ENCODE measurements at regions not wholly inside any gene's neighbourhood (a gene's known extent, or its start where the extent isn't known, plus 50 kb on each side); places are given as distances from the start of the nearest gene placed in this dataset.
"Not testable (repeated sequence)": the region's sequence is repeated elsewhere in the genome, so short reads cannot be mapped to it uniquely, and the experiment has no call there.

GRCh38 chr9:72471096-72471495 is 50.3 kb upstream of the TMC1 start:
- Histone ChIP-seq H3K27ac (no peak overlapping the region), H3K4me3 (no peak overlapping the region)

- no peak overlapping the region for H3K4me3 ChIP-seq
- no peak overlapping the region for H3K27ac ChIP-seq
Observed at GRCh38 chr9:72467766-72468738, 53.4 kb upstream of the TMC1 start.

DNA sequence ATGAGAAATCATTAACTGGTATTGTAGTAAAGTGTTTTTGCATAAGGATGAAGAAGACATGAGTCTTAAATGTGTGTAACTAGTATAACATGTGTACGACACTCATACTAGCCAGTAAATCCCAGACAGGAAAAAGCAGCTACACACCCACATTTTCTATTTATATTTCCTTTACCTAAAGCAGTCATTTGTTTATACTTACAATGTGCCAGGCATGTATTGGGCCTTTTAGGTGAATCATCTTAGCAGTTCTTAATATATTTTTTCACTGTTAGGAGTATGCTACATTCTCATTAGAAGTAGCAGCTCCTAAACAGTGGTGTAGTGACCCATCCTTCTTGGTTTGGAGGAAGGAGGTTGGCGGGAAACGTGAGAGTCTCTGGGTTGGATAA is 55.8 kb upstream of the TMC1 start:
- Histone ChIP-seq H3K4me3 (no peak overlapping the region), H3K27ac (peak overlapping the region in 5 of 21 experiments; percentile 0 to 37 (median 16))

DNA sequence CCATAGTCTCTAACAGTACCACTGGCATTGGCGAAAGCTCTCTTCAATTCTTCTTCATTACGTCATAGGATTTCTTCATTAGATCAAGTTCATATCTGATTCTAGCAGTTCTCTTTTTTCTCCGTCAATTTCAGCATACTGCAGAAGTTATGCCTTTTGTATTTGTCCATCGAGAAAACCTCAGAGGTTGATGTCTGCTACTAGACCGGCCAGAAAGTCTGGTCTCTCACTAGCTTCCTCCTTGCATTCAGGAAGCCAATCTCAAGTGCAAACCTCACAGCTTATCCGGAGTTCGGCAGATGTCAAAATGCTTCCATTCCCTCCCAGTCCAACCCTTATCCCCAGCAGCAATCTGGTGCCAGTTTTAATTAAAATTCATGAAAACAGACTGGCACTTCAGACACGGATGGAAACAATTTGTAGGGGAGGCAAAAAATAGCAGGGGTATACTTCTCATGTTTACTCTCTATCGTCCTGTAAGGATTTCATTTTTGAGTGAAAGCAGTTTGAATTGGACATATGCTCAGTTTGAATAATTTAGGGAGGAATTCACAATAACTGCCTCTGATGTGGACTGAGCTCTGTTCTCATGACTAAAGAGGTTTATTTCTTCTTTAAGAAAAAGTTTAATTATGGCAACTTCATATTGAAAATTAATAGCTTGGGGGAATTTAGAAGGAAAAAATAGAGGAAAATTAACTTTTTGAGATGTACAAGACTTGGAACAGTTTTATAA is 56.4 kb upstream of the TMC1 start:
- peak overlapping the region in 8 of 21 experiments; percentile 0 to 57 (median 24) for H3K27ac ChIP-seq
- no peak overlapping the region for H3K4me3 ChIP-seq

DNA sequence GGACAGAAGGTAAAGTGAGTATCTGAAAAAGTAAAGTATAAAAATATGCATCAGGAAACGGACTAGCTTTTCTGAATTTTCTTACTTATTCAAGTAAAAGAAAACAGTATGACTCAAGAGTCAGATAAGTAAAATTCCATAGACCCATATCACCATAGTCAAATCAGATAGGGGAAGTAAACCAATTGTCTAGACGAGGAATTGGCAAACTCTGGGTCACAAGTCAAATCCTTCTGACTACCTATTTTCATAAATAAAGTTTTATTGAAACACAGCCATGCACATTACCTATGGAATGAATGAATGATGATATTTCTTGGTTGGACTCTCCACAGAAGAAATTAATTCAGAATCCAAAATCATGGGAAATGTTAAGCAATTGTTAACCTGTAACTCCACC is 59.1 kb upstream of the TMC1 start:
- H3K27ac ChIP-seq = no peak overlapping the region
- H3K4me3 ChIP-seq = no peak overlapping the region

DNA sequence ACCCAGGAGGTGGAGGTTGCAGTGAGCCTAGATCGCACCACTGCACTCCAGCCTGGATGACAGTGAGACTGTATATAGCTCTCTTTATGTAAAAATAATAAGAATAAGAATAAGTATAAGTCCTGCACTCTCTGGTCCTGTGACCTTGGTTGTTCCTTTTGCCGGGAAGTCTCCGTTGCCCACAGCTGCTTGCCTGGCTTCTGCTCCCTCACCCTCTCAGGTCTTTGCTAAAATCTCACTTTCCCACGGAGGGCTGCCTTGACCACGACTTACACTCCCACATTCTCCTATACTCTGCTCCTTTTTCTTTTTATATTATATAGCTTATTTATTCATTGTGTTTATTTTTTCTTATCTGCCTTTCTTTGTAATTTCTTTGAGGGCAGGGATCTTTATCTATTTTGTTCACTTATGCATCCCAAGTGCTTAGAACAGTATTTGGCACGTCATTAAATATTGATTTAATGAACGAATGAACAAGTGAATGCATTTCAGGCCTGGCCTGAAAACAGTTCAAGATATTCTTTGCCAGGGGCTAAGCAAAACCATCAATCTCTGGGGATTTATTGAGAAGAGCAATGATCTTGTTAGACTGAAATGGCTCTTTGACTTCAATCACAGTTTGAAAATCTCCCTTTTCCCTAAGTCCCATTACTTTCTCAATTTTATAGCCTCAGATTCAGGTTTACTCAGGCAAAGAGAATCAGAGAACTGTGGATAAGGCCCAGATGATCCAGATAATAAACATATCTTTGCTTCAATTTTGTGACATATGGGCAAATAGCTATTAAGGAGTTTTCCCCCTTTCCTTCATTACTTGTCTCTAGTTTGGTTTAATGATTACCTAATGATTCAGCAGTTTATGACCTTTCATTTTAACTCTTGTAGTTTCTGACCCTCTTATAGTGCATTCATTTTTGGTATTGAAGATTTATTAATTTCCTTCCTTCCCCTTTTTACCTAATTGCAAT is 60.8 kb upstream of the TMC1 start:
- H3K27ac ChIP-seq = no peak overlapping the region
- H3K4me3 ChIP-seq = no peak overlapping the region

GRCh38 chr9:72459308-72459707 is 62.1 kb upstream of the TMC1 start:
- Histone ChIP-seq H3K4me3 (no peak overlapping the region), H3K27ac (no peak overlapping the region)

DNA sequence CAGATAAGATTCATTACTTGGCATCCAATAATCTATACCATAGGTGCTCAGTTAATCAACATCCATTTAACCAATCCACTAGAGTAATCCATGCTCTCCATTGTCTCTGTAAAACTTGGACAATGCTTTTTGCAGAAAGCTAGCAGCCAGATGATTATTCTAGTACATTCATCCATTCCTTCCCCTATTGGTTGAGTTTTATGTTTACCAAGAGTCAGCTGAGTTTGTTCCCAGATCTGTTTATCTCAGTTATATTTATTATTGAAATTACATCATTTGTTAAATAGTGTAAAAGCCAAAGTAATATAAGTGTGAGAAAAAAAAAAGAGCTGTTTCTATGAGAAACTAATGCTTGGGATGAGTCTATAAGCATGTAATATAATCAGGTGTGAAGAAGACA is 63.3 kb upstream of the TMC1 start:
- H3K4me3 ChIP-seq = no peak overlapping the region
- no peak overlapping the region for H3K27ac ChIP-seq

GRCh38 chr9:72457366-72457765 is 64.0 kb upstream of the TMC1 start:
- Histone ChIP-seq H3K4me3 (no peak overlapping the region), H3K27ac (no peak overlapping the region)

- H3K27ac ChIP-seq = peak overlapping the region in 1 of 21 experiments; percentile 16
- H3K4me3 ChIP-seq = no peak overlapping the region
Observed at GRCh38 chr9:72454871-72455491, 66.4 kb upstream of the TMC1 start.

- Histone ChIP-seq H3K4me3 (no peak overlapping the region), H3K27ac (no peak overlapping the region)
Observed at GRCh38 chr9:72453797-72454196, 67.6 kb upstream of the TMC1 start.

DNA sequence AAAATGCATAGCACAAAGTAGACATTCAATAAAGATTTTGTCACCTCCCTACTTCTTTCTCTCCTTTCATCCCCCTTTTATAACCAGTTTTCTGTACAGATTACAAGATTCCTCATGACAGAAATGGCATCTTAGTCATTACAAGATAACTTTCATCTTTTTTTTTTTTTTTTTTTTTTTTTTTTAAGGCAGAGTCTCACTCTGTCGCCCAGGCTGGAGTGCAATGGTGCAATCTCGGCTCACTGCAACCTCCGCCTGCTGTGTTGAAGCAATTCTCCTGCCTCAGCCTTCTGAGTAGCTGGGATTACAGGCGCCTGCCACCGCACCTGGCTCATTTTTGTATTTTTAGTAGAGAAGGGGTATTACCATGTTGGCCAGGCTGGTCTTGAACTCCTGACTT is 75.2 kb upstream of the TMC1 start:
- not testable (repeated sequence) for H3K4me3 ChIP-seq, H3K27ac ChIP-seq

DNA sequence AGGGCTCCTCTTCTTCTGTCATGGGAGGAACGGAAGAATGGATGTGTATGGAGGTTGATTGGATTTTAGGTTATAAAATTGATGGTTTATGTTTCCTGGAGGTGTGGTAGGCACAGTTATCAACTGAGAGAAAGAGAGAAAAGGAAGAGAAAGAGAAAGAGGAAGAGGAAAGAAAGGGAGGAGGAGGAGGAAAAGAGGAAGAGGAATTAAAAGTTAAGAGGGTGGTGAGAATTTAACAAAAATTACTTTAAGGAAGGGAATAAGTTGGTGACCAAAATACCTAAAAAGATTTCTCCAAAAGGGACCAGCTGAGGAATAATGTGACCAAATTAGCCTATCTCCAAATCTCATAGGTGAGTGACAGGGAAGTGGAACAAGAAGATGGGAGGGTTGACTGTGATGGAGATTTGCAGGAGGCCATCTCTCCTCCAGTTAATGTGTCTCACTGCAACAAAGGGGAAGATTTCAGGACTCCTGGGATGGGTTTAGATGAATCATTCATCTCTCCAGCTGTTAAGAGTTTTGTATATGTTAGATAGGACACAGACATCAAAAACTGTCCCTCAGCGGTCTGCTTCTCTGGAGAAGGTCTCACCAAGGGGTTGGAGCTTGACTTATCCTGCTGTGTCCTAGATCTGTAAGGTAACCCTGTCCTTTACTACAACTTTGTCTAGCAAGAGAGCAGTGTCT is 76.0 kb upstream of the TMC1 start:
- Histone ChIP-seq H3K4me3 (no peak overlapping the region), H3K27ac (peak overlapping the region in 2 of 21 experiments; percentile 76 to 81)

DNA sequence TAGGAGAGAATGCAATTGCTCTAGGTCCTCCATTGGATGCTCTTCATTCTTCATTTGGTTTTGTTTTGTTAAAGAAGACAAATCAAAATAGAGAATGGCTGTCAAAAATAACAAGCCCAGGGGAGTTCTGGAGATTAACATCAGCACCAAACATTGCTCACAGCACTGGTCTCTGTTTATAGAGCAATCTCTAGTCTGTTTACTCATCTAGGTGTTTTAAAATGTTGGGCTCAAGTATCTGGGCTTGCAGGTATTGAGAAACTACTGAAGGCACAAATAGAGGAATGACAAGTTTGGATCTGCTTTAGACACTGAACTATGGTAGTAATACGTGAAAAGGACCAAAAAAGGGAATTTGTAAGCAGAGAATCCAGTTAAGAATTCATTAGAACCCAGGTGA is 77.0 kb upstream of the TMC1 start:
- Histone ChIP-seq H3K27ac (peak overlapping the region in 7 of 21 experiments; percentile 19 to 81 (median 75)), H3K4me3 (no peak overlapping the region)

DNA sequence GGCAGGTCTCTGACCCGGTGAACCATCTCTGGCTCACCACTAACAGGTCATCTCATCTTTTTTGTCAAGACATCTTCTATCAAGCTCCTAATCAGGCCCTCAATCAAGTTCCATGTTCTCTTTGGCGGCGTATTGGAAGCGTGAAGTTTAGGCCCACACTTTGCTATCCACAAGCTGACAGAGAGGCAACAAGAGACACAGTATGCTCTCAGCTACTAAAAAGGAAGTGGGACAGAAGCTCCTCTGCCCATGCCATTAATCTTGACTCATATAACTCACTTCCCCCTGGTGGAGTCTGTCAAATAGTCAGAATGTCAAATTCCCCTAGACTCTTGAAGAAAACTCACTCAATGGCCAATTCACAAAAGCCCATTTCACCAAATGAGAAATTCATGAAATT is 77.6 kb upstream of the TMC1 start:
- Histone ChIP-seq H3K4me3 (no peak overlapping the region), H3K27ac (peak overlapping the region in 9 of 21 experiments; percentile 9 to 81 (median 75))

DNA sequence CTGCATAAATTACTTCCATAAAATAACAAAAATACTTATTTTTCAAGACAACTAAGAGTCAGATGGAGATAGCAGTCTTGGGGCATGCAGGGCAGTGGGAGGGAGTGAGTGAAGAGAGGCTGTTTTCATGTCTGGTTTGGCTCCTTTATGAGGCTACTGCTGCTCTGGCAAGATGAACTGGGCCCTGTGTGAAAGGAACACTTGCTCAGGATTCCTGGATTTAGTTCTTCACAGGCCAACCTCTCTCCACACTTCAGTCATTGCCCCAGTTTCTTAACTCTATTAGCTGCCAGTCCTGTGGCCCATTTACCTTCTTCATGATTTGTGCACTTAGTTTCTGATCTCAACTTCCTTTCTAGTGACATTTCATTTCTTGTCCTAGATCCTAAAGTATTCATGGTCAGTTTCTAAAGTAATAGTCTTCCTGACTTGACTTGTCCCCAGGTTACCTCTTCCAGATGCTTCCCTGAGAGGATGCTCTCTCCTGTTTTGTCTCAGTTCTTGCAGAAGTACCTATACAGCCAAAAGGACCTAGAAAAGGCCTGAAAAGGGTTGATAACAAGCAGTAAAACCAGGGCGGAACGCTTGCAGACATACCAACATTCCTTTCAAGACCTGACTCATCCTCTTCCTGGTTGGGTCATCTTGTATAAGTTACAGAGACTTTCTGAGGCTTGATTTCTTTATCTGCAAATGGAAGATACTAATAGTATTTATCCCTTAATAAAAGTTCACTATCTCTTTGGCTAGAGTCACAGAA is 77.0 kb upstream of the ZFAND5 start:
- Histone ChIP-seq H3K4me3 (no peak overlapping the region), H3K27ac (peak overlapping the region in 17 of 21 experiments; percentile 1 to 82 (median 62))

- H3K27ac ChIP-seq = peak overlapping the region in 15 of 21 experiments; percentile 14 to 82 (median 64)
- H3K4me3 ChIP-seq = no peak overlapping the region
Observed at GRCh38 chr9:72440992-72441847, 76.2 kb upstream of the ZFAND5 start.
